Heart right ventricle (tissue), 16 donors: ENCODE measurements at regions not wholly inside any gene's neighbourhood (a gene's known extent, or its start where the extent isn't known, plus 50 kb on each side); places are given as distances from the start of the nearest gene placed in this dataset.

Source experiments
- ATAC-seq, 8 donors: fragments of 200-7000 bp; cut with Tn5 transposase; one replicate each; pipeline ENCODE4 v1.9.1; 2020; ENCODE audit warnings: mild to moderate bottlenecking in 8 of 8, moderate library complexity in 8 of 8, moderate number of reproducible peaks in 1 of 8
- DNase-seq, 2 donors: peaks; one replicate each; pipeline ENCODE4 v3.0.0-alpha.2; 2020
- H3K27ac ChIP-seq, 10 donors: fragments of 200-600 bp; sonication (generic) in 2 of 10; one replicate each; pipeline versions ENCODE4 v1.5.0 to v1.8.0; 2020 to 2022; ENCODE audit warnings: mild to moderate bottlenecking in 3 of 10
- H3K27me3 ChIP-seq, 7 donors: fragments of 200-600 bp; one replicate each; pipeline ENCODE4 v1.8.0; 2021 to 2022; ENCODE audit warnings: mild to moderate bottlenecking in 2 of 7
- H3K36me3 ChIP-seq, 9 donors: fragments of 200-600 bp; sonication (generic) in 1 of 9; one replicate each; pipeline versions ENCODE4 v1.5.0 to v1.8.0; 2020 to 2022; ENCODE audit warnings: mild to moderate bottlenecking in 2 of 9
- H3K4me1 ChIP-seq, 9 donors: fragments of 200-600 bp; sonication (generic) in 1 of 9; one replicate each; pipeline versions ENCODE4 v1.5.0 to v1.8.0; 2020 to 2022; ENCODE audit warnings: mild to moderate bottlenecking in 4 of 9
- H3K4me3 ChIP-seq, 10 donors: fragments of 200-600 bp; sonication (generic) in 2 of 10; one replicate each; pipeline versions ENCODE4 v1.5.0 to v1.8.0; 2020 to 2022; ENCODE audit warnings: mild to moderate bottlenecking in 7 of 10, moderate library complexity in 2 of 10
- H3K9me3 ChIP-seq, 11 donors: fragments of 200-600 bp in 10 of 11; sonication (generic) in 2 of 11; one replicate each; pipeline versions ENCODE4 v1.5.0 to v1.8.0; 2013 to 2022; ENCODE audit warnings: mild to moderate bottlenecking in 2 of 11, control low read depth in 1 of 11, moderate library complexity in 1 of 11
- CTCF ChIP-seq, 9 donors: fragments of 200-600 bp; sonication (generic) in 2 of 9; IDR thresholded peaks; one replicate each; pipeline versions ENCODE4 v1.5.0 to v1.8.0; 2021 to 2022; ENCODE audit warnings: antibody characterized with exemption in 9 of 9, mild to moderate bottlenecking in 5 of 9, moderate library complexity in 1 of 9
- whole genome bisulfite sequencing, 2 donors: extraction: QIAGEN DNeasy Blood & Tissue Kit; methylation state at CpG; one replicate each; pipeline ENCODE4 v1.1.7; 2013; ENCODE audit warnings: inconsistent platforms in 1 of 2; 5-methylcytosine and 5-hydroxymethylcytosine counted together
- intact Hi-C, 10 donors: fragments of 100-400 bp; cut with DNase I; formaldehyde crosslinking; loops; one replicate each; pipeline versions ENCODE4 v1.11.1 to v1.14.2; 2022
- donor health status: Arrhythmogenic right ventricular cardiomyopathy.
- donor health status: ischemic (EF 13 %, LVEDD 7.1; RV severe dilation, severe dysfunction).
- donor health status: healthy with polysubstance abuse.
- donor health status: DM: no; HTN: yes; CAD: no.
- donor health status: DM: no; HTN: no; CAD: no.
- donor health status: ischemic (EF 25% LVEDD 6.9; RV normal size, moderate dysfunction).
- donor health status: ischemic (EF 25% LVEDD 5.7; RV mildly dilated, moderate dysfunction).
- donor health status: healthy.
- donor health status: DM: yes; HTN: yes; CAD: no.
- donor health status: Ischemic cardiomyopathy.
- donor health status: ischemic (EF 35%, LVEDD 5.7; RV mildly dilated, moderate dysfunction).
- donor health status: nonischemic (EF 11% LVEDD 7.7; RV severe dilation, severe dysfunction).
- donor health status: DM: yes; HTN: yes; CAD: no.
- donor health status: PGD.
- donor health status: ischemic (EF 29% LVEDD 5.4; RV normal size, mild dysfunction).
- donor health status: nonischemic (EF 23%, LVEDD 6.1; RV moderate dilation, normal function).

- no peak for TF ChIP-seq CTCF (IDR thresholded peaks at IDR 0.05)
- Histone ChIP-seq H3K4me3 (no peak overlapping the region), H3K4me1 (peaks cover 0 to 34% (median 16%) of the 10 kb centered on the region in 9 donors), H3K36me3 (no peaks in the 10 kb centered on the region), H3K27me3 (peaks cover 0 to 36% (median 17%) of the 10 kb centered on the region in 7 donors), H3K27ac (no peak overlapping the region), H3K9me3 (peaks cover 0 to 13% (median 0%) of the 10 kb centered on the region in 11 donors)
- intact Hi-C loops: loop anchor here in 5 of 10 donors (2.0 to 10.0 kb wide), 3 partner anchors 126 to 150 kb away; partner anchors contain the start of gene MAP1LC3B (in 1 of the 5)
- WGBS, 2 donors: 80 to 81% methylated on average over 17 of the region's 17 CpGs
- DNase-seq: no peak
- ATAC-seq: no peak
These were observed 49.8 kb upstream of the ZCCHC14 start for GRCh38 chr16:87542531-87543102.
